ENCODE measurements at regions not wholly inside any gene's neighbourhood (a gene's known extent, or its start where the extent isn't known, plus 50 kb on each side); places are given as distances from the start of the nearest gene placed in this dataset.

- DNase-seq (ENCODE audit: extremely low spot score in 2 of 2) = no peak
- TF ChIP-seq POLR2AphosphoS5 (IDR thresholded peaks at IDR 0.05; ENCODE audit: insufficient read depth in 1 of 2, low read depth in 1 of 2) (no peak), CTCF (IDR thresholded peaks at IDR 0.05) (no peak), POLR2A (IDR thresholded peaks at IDR 0.05) (no peak)
- Histone ChIP-seq H3K36me3 (no peaks in the 10 kb centered on the region), H3K27ac (no peak overlapping the region), H3K4me3 (no peak overlapping the region), H3K4me1 (peaks cover 22% of the 10 kb centered on the region), H3K9me3 (no peaks in the 10 kb centered on the region), H3K27me3 (no peaks in the 10 kb centered on the region)
- intact Hi-C loops (cut with DNase I) = loop anchor here (10.0 kb wide), 1 partner anchor 407 kb away; the partner anchor contains the start of gene SULF2
Measured at GRCh38 chr20:48192109-48192508, 406.8 kb upstream of the SULF2 start.

- intact Hi-C loops (cut with DNase I) = loop anchor here (10.0 kb wide), 1 partner anchor 406 kb away; the partner anchor contains the start of gene SULF2
- H3K36me3 ChIP-seq = no peaks in the 10 kb centered on the region
- no peaks in the 10 kb centered on the region for H3K9me3 ChIP-seq
- DNase-seq (ENCODE audit: extremely low spot score in 2 of 2) = no peak
- no peak overlapping the region for H3K27ac ChIP-seq
- H3K4me3 ChIP-seq = no peak overlapping the region
- H3K27me3 ChIP-seq = no peaks in the 10 kb centered on the region
- H3K4me1 ChIP-seq = peaks cover 17% of the 10 kb centered on the region
- TF ChIP-seq POLR2AphosphoS5 (IDR thresholded peaks at IDR 0.05; ENCODE audit: insufficient read depth in 1 of 2, low read depth in 1 of 2) (no peak), POLR2A (IDR thresholded peaks at IDR 0.05) (no peak), CTCF (IDR thresholded peaks at IDR 0.05) (no peak)
Measured at GRCh38 chr20:48191200-48191599, 405.9 kb upstream of the SULF2 start.

GRCh38 chr20:48190757-48191156, 405.5 kb upstream of the SULF2 start:
- no peak for DNase-seq (ENCODE audit: extremely low spot score in 2 of 2)
- no peaks in the 10 kb centered on the region for H3K36me3 ChIP-seq
- no peak overlapping the region for H3K4me3 ChIP-seq
- intact Hi-C loops (cut with DNase I) = loop anchor here (10.0 kb wide), 1 partner anchor 406 kb away; the partner anchor contains the start of gene SULF2
- no peak for TF ChIP-seq POLR2AphosphoS5 (IDR thresholded peaks at IDR 0.05; ENCODE audit: insufficient read depth in 1 of 2, low read depth in 1 of 2)
- no peak for TF ChIP-seq CTCF (IDR thresholded peaks at IDR 0.05)
- no peak for TF ChIP-seq POLR2A (IDR thresholded peaks at IDR 0.05)
- H3K4me1 ChIP-seq = peaks cover 17% of the 10 kb centered on the region
- no peak overlapping the region for H3K27ac ChIP-seq
- no peaks in the 10 kb centered on the region for H3K9me3 ChIP-seq
- no peaks in the 10 kb centered on the region for H3K27me3 ChIP-seq

- peaks cover 17% of the 10 kb centered on the region for H3K4me1 ChIP-seq
- no peak overlapping the region for H3K4me3 ChIP-seq
- intact Hi-C loops (cut with DNase I) = no loop called here
- no peaks in the 10 kb centered on the region for H3K27me3 ChIP-seq
- no peak for DNase-seq (ENCODE audit: extremely low spot score in 2 of 2)
- H3K9me3 ChIP-seq = no peaks in the 10 kb centered on the region
- H3K27ac ChIP-seq = no peak overlapping the region
- TF ChIP-seq POLR2A (IDR thresholded peaks at IDR 0.05) = no peak
- peak in 1 of 2 donors; percentile 22 for TF ChIP-seq POLR2AphosphoS5 (IDR thresholded peaks at IDR 0.05; ENCODE audit: insufficient read depth in 1 of 2, low read depth in 1 of 2)
- TF ChIP-seq CTCF (IDR thresholded peaks at IDR 0.05) = peak in 1 of 3 experiments; percentile 45
- no peaks in the 10 kb centered on the region for H3K36me3 ChIP-seq
Measured at GRCh38 chr20:48189181-48189580, 403.9 kb upstream of the SULF2 start.

GRCh38 chr20:48187851-48188250, 402.6 kb upstream of the SULF2 start:
- intact Hi-C loops (cut with DNase I) = no loop called here
- Histone ChIP-seq H3K27ac (no peak overlapping the region), H3K4me1 (peaks cover 17% of the 10 kb centered on the region), H3K9me3 (no peaks in the 10 kb centered on the region), H3K36me3 (no peaks in the 10 kb centered on the region), H3K4me3 (no peak overlapping the region), H3K27me3 (no peaks in the 10 kb centered on the region)
- no peak for TF ChIP-seq POLR2A (IDR thresholded peaks at IDR 0.05)
- no peak for TF ChIP-seq POLR2AphosphoS5 (IDR thresholded peaks at IDR 0.05; ENCODE audit: insufficient read depth in 1 of 2, low read depth in 1 of 2)
- no peak for TF ChIP-seq CTCF (IDR thresholded peaks at IDR 0.05)
- no peak for DNase-seq (ENCODE audit: extremely low spot score in 2 of 2)
